SK-N-SH treated with all-trans-retinoic acid at 6 μM for 48 hours (cell line): ENCODE measurements at regions not wholly inside any gene's neighbourhood (a gene's known extent, or its start where the extent isn't known, plus 50 kb on each side); places are given as distances from the start of the nearest gene placed in this dataset.

Source experiments
- ATAC-seq: fragments of 200-7000 bp; cut with Tn5 transposase; 3 replicates; pipeline ENCODE4 v1.9.1; 2020; ENCODE audit warnings: mild to moderate bottlenecking, moderate library complexity
- ARNTL ChIP-seq: fragments of 450-650 bp; formaldehyde crosslinking; IDR thresholded peaks from 2 replicates; pipeline ENCODE4 v1.5.0; 2020; ENCODE audit warnings: low read depth, mild to moderate bottlenecking, moderate library complexity, borderline replicate concordance
- BACH2 ChIP-seq: fragments of 250-450 bp; sonication (Bioruptor Pico); IDR thresholded peaks from 2 replicates; pipeline ENCODE4 v1.9.0; 2021; ENCODE audit warnings: mild to moderate bottlenecking, borderline replicate concordance
- CREB5 ChIP-seq: fragments of 250-450 bp; sonication (Bioruptor Pico); IDR thresholded peaks from 2 replicates; pipeline ENCODE4 v1.5.1; 2020; ENCODE audit warnings: low read depth, mild to moderate bottlenecking, moderate library complexity
- CSDC2 ChIP-seq: fragments of 250-450 bp; sonication (Bioruptor Pico); IDR thresholded peaks from 2 replicates; pipeline ENCODE4 v1.5.0; 2020; ENCODE audit warnings: mild to moderate bottlenecking, moderate library complexity
- CSRNP3 ChIP-seq: fragments of 250-450 bp; sonication (Bioruptor Pico); IDR thresholded peaks from 2 replicates; pipeline ENCODE4 v1.5.1; 2021; ENCODE audit warnings: mild to moderate bottlenecking, moderate library complexity
- ESRRG ChIP-seq: fragments of 250-450 bp; sonication (Bioruptor Pico); IDR thresholded peaks from 2 replicates; pipeline ENCODE4 v1.6.1; 2021; ENCODE audit warnings: mild to moderate bottlenecking
- GLIS3 ChIP-seq: fragments of 250-450 bp; sonication (Bioruptor Pico); IDR thresholded peaks from 2 replicates; pipeline ENCODE4 v1.5.0; 2020; ENCODE audit warnings: mild to moderate bottlenecking, moderate library complexity
- ISL1 ChIP-seq: fragments of 250-450 bp; sonication (Bioruptor Pico); IDR thresholded peaks from 2 replicates; pipeline ENCODE4 v2.1.2; 2022; ENCODE audit warnings: mild to moderate bottlenecking, moderate library complexity
- OSR1 ChIP-seq: fragments of 250-450 bp; sonication (Bioruptor Pico); IDR thresholded peaks from 2 replicates; pipeline ENCODE4 v1.8.0; 2022; ENCODE audit warnings: moderate library complexity, mild to moderate bottlenecking, inconsistent platforms
- PATZ1 ChIP-seq: fragments of 250-450 bp; sonication (Bioruptor Pico); IDR thresholded peaks from 2 replicates; pipeline ENCODE4 v1.8.0; 2020; ENCODE audit warnings: mild to moderate bottlenecking, moderate library complexity, borderline replicate concordance
- POU6F1 ChIP-seq: fragments of 250-450 bp; sonication (Bioruptor Pico); IDR thresholded peaks from 2 replicates; pipeline ENCODE4 v1.8.0; 2021; ENCODE audit warnings: low read depth, mild to moderate bottlenecking, moderate library complexity, borderline replicate concordance
- PPARA ChIP-seq: fragments of 250-450 bp; sonication (Bioruptor Pico); IDR thresholded peaks from 2 replicates; pipeline ENCODE4 v1.5.0; 2020; ENCODE audit warnings: mild to moderate bottlenecking, borderline replicate concordance
- RARB ChIP-seq: fragments of 250-450 bp; sonication (Bioruptor Pico); IDR thresholded peaks from 2 replicates; pipeline ENCODE4 v1.8.0; 2021; ENCODE audit warnings: mild to moderate bottlenecking, moderate library complexity
- SNAI2 ChIP-seq: fragments of 250-450 bp; sonication (Bioruptor Pico); IDR thresholded peaks from 2 replicates; pipeline ENCODE4 v1.5.0; 2020; ENCODE audit warnings: mild to moderate bottlenecking, moderate library complexity
- TCF4 ChIP-seq: fragments of 250-450 bp; sonication (Bioruptor Pico); IDR thresholded peaks from 2 replicates; pipeline ENCODE4 v1.8.0; 2021; ENCODE audit warnings: mild to moderate bottlenecking, moderate library complexity, borderline replicate concordance
- TOX ChIP-seq: fragments of 250-450 bp; sonication (Bioruptor Pico); IDR thresholded peaks from 2 replicates; pipeline ENCODE4 v1.8.0; 2021; ENCODE audit warnings: mild to moderate bottlenecking, moderate library complexity, borderline replicate concordance
- TSHZ2 ChIP-seq: fragments of 250-450 bp; sonication (Bioruptor Pico); IDR thresholded peaks from 2 replicates; pipeline ENCODE4 v1.5.0; 2020; ENCODE audit warnings: mild to moderate bottlenecking, moderate library complexity
- ZC3H10 ChIP-seq: fragments of 250-450 bp; sonication (Bioruptor Pico); IDR thresholded peaks from 2 replicates; pipeline ENCODE4 v1.5.1; 2021; ENCODE audit warnings: mild to moderate bottlenecking, moderate library complexity
- ZFP3 ChIP-seq: fragments of 250-450 bp; sonication (Bioruptor Pico); IDR thresholded peaks from 2 replicates; pipeline ENCODE4 v1.5.0; 2020; ENCODE audit warnings: mild to moderate bottlenecking, moderate library complexity
- ZFP30 ChIP-seq: fragments of 450-650 bp; formaldehyde crosslinking; IDR thresholded peaks from 2 replicates; pipeline ENCODE4 v1.5.0; 2022; ENCODE audit warnings: mild to moderate bottlenecking, moderate library complexity
- ZNF565 ChIP-seq: fragments of 450-650 bp; formaldehyde crosslinking; conservative IDR thresholded peaks from 2 replicates; pipeline ENCODE4 v1.5.0; 2020; ENCODE audit warnings: low read depth, mild to moderate bottlenecking, moderate library complexity
- ZNF70 ChIP-seq: fragments of 450-650 bp; formaldehyde crosslinking; IDR thresholded peaks from 2 replicates; pipeline ENCODE4 v1.5.0; 2020; ENCODE audit warnings: mild to moderate bottlenecking, moderate library complexity
- ZNF8 ChIP-seq: fragments of 450-650 bp; formaldehyde crosslinking; IDR thresholded peaks from 2 replicates; pipeline ENCODE4 v1.5.0; 2020; ENCODE audit warnings: mild to moderate bottlenecking, moderate library complexity

GRCh38 chr3:194929578-194929960, 243.9 kb downstream of the FAM43A start:
- TF ChIP-seq ZC3H10 (CRISPR knock-in tag) (no peak), ZFP30 (CRISPR knock-in tag) (no peak), RARB (no peak), SNAI2 (CRISPR knock-in tag) (no peak), ZNF70 (CRISPR knock-in tag) (no peak)
- no peak for ATAC-seq

DNA sequence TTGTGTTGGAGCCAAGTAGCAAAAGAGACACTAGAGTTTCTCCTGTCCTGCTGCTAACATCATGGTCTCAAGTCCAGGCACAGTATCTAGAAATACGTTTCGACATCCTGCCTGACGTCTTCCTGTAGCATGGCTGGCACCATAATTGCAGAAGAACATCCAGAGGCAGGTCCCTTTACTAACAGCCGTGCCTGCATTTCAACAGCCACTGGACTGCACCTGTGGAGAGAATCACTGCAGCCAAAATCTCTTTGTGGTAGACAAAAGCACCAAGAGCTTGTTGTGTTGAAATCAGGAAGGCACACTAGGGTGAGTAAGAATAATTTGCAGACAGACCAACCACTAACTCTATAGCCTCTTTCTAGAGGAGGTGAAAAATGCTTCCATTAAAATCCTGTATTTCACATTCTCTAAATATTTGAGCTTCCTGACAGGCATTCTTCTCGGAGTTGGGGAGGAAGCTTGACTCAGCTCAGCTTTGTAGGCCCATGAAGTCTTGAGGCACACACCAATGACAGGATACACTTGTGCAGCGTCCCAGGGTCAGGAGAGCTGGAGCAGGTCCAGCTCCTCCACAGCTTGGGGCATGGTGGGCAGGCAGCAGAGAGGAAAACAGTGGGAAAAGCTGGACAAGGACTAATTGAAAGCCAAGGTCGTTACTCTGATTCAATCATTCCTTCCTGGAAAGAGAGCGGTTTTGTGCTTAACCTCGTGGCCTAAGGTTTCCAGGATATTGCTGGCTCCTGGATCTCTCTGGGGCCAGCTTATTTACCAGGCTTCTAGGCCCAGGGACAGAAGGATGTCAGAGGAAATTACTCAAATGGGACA, 244.9 kb downstream of the FAM43A start:
- peak; percentile 85 for ATAC-seq
- TF ChIP-seq TSHZ2 (CRISPR knock-in tag): no peak
- TF ChIP-seq CSRNP3: no peak
- no peak for TF ChIP-seq ZC3H10 (CRISPR knock-in tag)
- no peak for TF ChIP-seq TCF4 (CRISPR knock-in tag)
- no peak for TF ChIP-seq PATZ1 (CRISPR knock-in tag)
- TF ChIP-seq RARB: no peak
- no peak for TF ChIP-seq ESRRG
- no peak for TF ChIP-seq GLIS3 (CRISPR knock-in tag)
- no peak for TF ChIP-seq CREB5 (CRISPR knock-in tag)
- no peak for TF ChIP-seq CSDC2 (CRISPR knock-in tag)
- TF ChIP-seq TOX (CRISPR knock-in tag): no peak
- no peak for TF ChIP-seq OSR1 (CRISPR knock-in tag)
- TF ChIP-seq SNAI2 (CRISPR knock-in tag): 0 out of 2 replicates have a peak, but pooled peaks have one; percentile 35
- no peak for TF ChIP-seq ZNF565 (CRISPR knock-in tag)
- TF ChIP-seq POU6F1 (CRISPR knock-in tag): no peak
- TF ChIP-seq ARNTL (CRISPR knock-in tag): no peak
- TF ChIP-seq ZNF8 (CRISPR knock-in tag): no peak
- TF ChIP-seq BACH2: no peak
- TF ChIP-seq ZNF70 (CRISPR knock-in tag): no peak
- no peak for TF ChIP-seq PPARA (CRISPR knock-in tag)
- no peak for TF ChIP-seq ZFP30 (CRISPR knock-in tag)
- 0 out of 2 replicates have a peak, but pooled peaks have one; percentile 52 for TF ChIP-seq ZFP3 (CRISPR knock-in tag)
- peak; percentile 23; the same call in 1 of the 2 replicates for TF ChIP-seq ISL1 (CRISPR knock-in tag)
